Endothelial cell of umbilical vein (primary cell): ENCODE measurements at regions not wholly inside any gene's neighbourhood (a gene's known extent, or its start where the extent isn't known, plus 50 kb on each side); places are given as distances from the start of the nearest gene placed in this dataset.

Experiments used
- BruUV-seq: library from RNA; stranded (reverse); fragments of 400-500 nt; replicated peaks from 2 replicates; lab custom pipeline; 2021; lab: Mats Ljungman, UMichigan
- CTCF ChIA-PET: fragments of 300-600, 350-600 bp; sonication (Branson Sonifier 250); formaldehyde crosslinking; loops from one replicate; lab custom pipeline; 2021; ENCODE audit warnings: antibody characterized with exemption, inconsistent platforms; lab: Charles Lee
- POLR2A ChIA-PET: fragments of 300-600, 350-600 bp; sonication (Branson Sonifier 250); formaldehyde crosslinking; loops from one replicate; lab custom pipeline; 2021; ENCODE audit warnings: antibody characterized with exemption, inconsistent platforms; lab: Charles Lee
- DNase-seq: peaks from one replicate; pipeline ENCODE4 v3.0.0-alpha.2; 2011; ENCODE audit warnings: low read depth, low spot score
- FAIRE-seq: peaks from 2 replicates; lab custom pipeline; 2011; peaks lifted over from hg19 to GRCh38; lab: Jason Lieb, UNC
- H2AFZ ChIP-seq: 2 replicates; pipeline ENCODE4 v1.6.0; 2012; ENCODE audit warnings: low read depth, low read length, control low read depth, inconsistent platforms
- H3K27ac ChIP-seq: 2 replicates; pipeline ENCODE4 v1.5.1; 2011; ENCODE audit warnings: low read depth, mild to moderate bottlenecking, control low read depth, low read length, moderate library complexity; ENCODE audit not compliant: insufficient read depth
- H3K27me3 ChIP-seq, 2 experiments: 2 replicates each; pipeline versions ENCODE4 v1.6.0 to v1.6.1; 2011; ENCODE audit warnings: low read length in 2 of 2, mixed read lengths in 1 of 2; ENCODE audit not compliant: control insufficient read depth in 2 of 2, insufficient read depth in 2 of 2
- H3K36me3 ChIP-seq, 2 experiments: 2 replicates in 1 of 2; 3 replicates in 1 of 2; pipeline ENCODE4 v1.5.1; 2011; ENCODE audit warnings: low read length in 2 of 2, mild to moderate bottlenecking in 1 of 2, moderate library complexity in 1 of 2; ENCODE audit not compliant: control insufficient read depth in 2 of 2, insufficient read depth in 2 of 2; ENCODE audit errors: extremely low read depth in 1 of 2
- H3K4me1 ChIP-seq: 3 replicates; pipeline ENCODE4 v1.5.1; 2011; ENCODE audit warnings: mild to moderate bottlenecking, low read length; ENCODE audit not compliant: control insufficient read depth, insufficient read depth; ENCODE audit errors: extremely low read depth
- H3K4me2 ChIP-seq: 2 replicates; pipeline ENCODE4 v1.6.1; 2011; ENCODE audit warnings: low read length, control low read depth, mixed read lengths; ENCODE audit not compliant: insufficient read depth
- H3K4me3 ChIP-seq, 3 experiments: fragments of 200-600 bp in 1 of 3; sonication (generic), shearing (Covaris generic) in 1 of 3; replicated peaks in 1 of 3; 2 replicates each; pipeline ENCODE4 v1.5.1; 2011 to 2016; ENCODE audit warnings: control low read depth in 3 of 3, low read length in 3 of 3, mild to moderate bottlenecking in 2 of 3, inconsistent platforms in 1 of 3, low read depth in 1 of 3, moderate library complexity in 1 of 3; ENCODE audit not compliant: insufficient read depth in 1 of 3
- H3K79me2 ChIP-seq: 2 replicates; pipeline ENCODE4 v1.6.0; 2012; ENCODE audit warnings: low read length, inconsistent platforms; ENCODE audit not compliant: control insufficient read depth, insufficient read depth
- H3K9ac ChIP-seq: replicated peaks from 2 replicates; pipeline ENCODE3; 2011; ENCODE audit warnings: low read length, control low read depth; ENCODE audit not compliant: insufficient read depth; ENCODE audit errors: extremely low read depth
- H3K9me1 ChIP-seq: replicated peaks from 3 replicates; pipeline ENCODE4 v1.6.0; 2011; ENCODE audit warnings: mild to moderate bottlenecking, low read length; ENCODE audit not compliant: control insufficient read depth, insufficient read depth; ENCODE audit errors: extremely low read depth
- H3K9me3 ChIP-seq: replicated peaks from 2 replicates; pipeline ENCODE4 v1.5.1; 2012; ENCODE audit warnings: low read length, inconsistent platforms; ENCODE audit not compliant: control insufficient read depth, insufficient read depth
- H4K20me1 ChIP-seq: replicated peaks from 2 replicates; pipeline ENCODE3; 2011; ENCODE audit warnings: mild to moderate bottlenecking, low read length; ENCODE audit not compliant: control insufficient read depth, insufficient read depth; ENCODE audit errors: extremely low read depth
- CTCF ChIP-seq, 2 donors: IDR thresholded peaks; 1 replicate in 1 of 2; 2 replicates in 1 of 2; pipeline ENCODE4 v1.5.1; 2011; ENCODE audit warnings: low read length in 2 of 2, mild to moderate bottlenecking in 2 of 2, moderate library complexity in 2 of 2, control low read depth in 1 of 2, inconsistent platforms in 1 of 2, low read depth in 1 of 2; ENCODE audit not compliant: insufficient read depth in 1 of 2; ENCODE audit errors: extremely low read depth in 1 of 2
- EZH2 ChIP-seq: IDR thresholded peaks from 2 replicates; pipeline ENCODE4 v1.6.1; 2012; ENCODE audit warnings: borderline replicate concordance, low read depth, mild to moderate bottlenecking, moderate library complexity, low read length, inconsistent platforms; ENCODE audit not compliant: severe bottlenecking
- FOS ChIP-seq: IDR thresholded peaks from 2 replicates; pipeline ENCODE4 v1.6.1; 2011; ENCODE audit warnings: mild to moderate bottlenecking, low read length, moderate library complexity, borderline replicate concordance; ENCODE audit not compliant: insufficient read depth
- GATA2 ChIP-seq: IDR thresholded peaks from 2 replicates; pipeline ENCODE4 v1.7.0; 2011; ENCODE audit warnings: low read depth, mild to moderate bottlenecking, moderate library complexity, mixed read lengths, low read length; ENCODE audit not compliant: insufficient read length, insufficient read depth
- JUN ChIP-seq: IDR thresholded peaks from 2 replicates; pipeline ENCODE4 v1.6.1; 2011; ENCODE audit warnings: borderline replicate concordance, low read depth; ENCODE audit not compliant: insufficient read length, insufficient read depth
- MAX ChIP-seq: IDR thresholded peaks from 2 replicates; pipeline ENCODE4 v1.6.1; 2011; ENCODE audit not compliant: insufficient read depth, insufficient read length
- MYC ChIP-seq: IDR thresholded peaks from one replicate; pipeline ENCODE4 v1.6.1; 2011; ENCODE audit warnings: mild to moderate bottlenecking, low read depth, low read length
- POLR2A ChIP-seq: IDR thresholded peaks from 2 replicates; pipeline ENCODE4 v1.6.1; 2012; ENCODE audit warnings: low read depth, mild to moderate bottlenecking, control low read depth, low read length
- POLR2AphosphoS5 ChIP-seq: IDR thresholded peaks from 2 replicates; pipeline ENCODE4 v1.6.1; 2012; ENCODE audit warnings: low read depth, mild to moderate bottlenecking, control low read depth, low read length, moderate library complexity; ENCODE audit not compliant: insufficient read depth
- dilution Hi-C: fragments of 300-500 bp; cut with MboI; formaldehyde crosslinking; loops from one replicate; pipeline ENCODE4 v1.15.0; 2019; ENCODE audit warnings: low sequenced_read_pairs; ENCODE audit not compliant: extremely low pct_ligation_motif_present
- intact Hi-C: fragments of 100-400 bp; cut with micrococcal nuclease; formaldehyde crosslinking; loops from one replicate; pipeline ENCODE4 v1.10.0; 2022

GRCh38 chr22:48806227-48806781 lies 1021.4 kb downstream of the BRD1 start:
- no peak for FAIRE-seq
- CTCF ChIA-PET = no interaction called here
- TF ChIP-seq CTCF (IDR thresholded peaks at IDR 0.05; ENCODE audit: extremely low read depth in 1 of 2, insufficient read depth in 1 of 2, low read depth in 1 of 2, low read length in 2 of 2) (no peak), MYC (no peak), MAX (no peak), JUN (no peak), EZH2 (no peak), POLR2AphosphoS5 (no peak), POLR2A (no peak), GATA2 (no peak), FOS (no peak)

More at GRCh38 chr22:48806227-48806781, 1021.4 kb downstream of the BRD1 start:
- no peaks in the 10 kb centered on the region for H4K20me1 ChIP-seq
- POLR2A ChIA-PET = no interaction called here
- H3K27ac ChIP-seq = no peak overlapping the region
- peaks cover 9% of the 10 kb centered on the region for H3K9me3 ChIP-seq
- no peaks in the 10 kb centered on the region for H3K79me2 ChIP-seq
- no peak overlapping the region for H3K4me3 ChIP-seq
- H3K4me1 ChIP-seq = no peaks in the 10 kb centered on the region
- H3K4me2 ChIP-seq = no peak overlapping the region
- H3K9ac ChIP-seq = no peak overlapping the region
- dilution Hi-C loops (no loop called here), intact Hi-C loops (no loop called here)
- H3K9me1 ChIP-seq = no peaks in the 10 kb centered on the region
- DNase-seq = no peak
- H3K27me3 ChIP-seq = no peaks in the 10 kb centered on the region
- BruUV-seq = no TSS peak
- H3K36me3 ChIP-seq = no peaks in the 10 kb centered on the region
- H2AFZ ChIP-seq = no peak overlapping the region
